ENCODE measurements at regions not wholly inside any gene's neighbourhood (a gene's known extent, or its start where the extent isn't known, plus 50 kb on each side); places are given as distances from the start of the nearest gene placed in this dataset.

- no peak overlapping the region for H3K27ac ChIP-seq
- H3K4me1 ChIP-seq: peaks cover 0 to 15% (median 7%) of the 10 kb centered on the region in 10 experiments; a peak in 12 of 20 replicates
- no peaks in the 10 kb centered on the region for H3K27me3 ChIP-seq
- no peak overlapping the region for H3K4me2 ChIP-seq
- H3K36me3 ChIP-seq: no peaks in the 10 kb centered on the region
- H3K9me3 ChIP-seq (replicated peaks in 1 of 11): peaks cover 0 to 12% (median 8%) of the 10 kb centered on the region in 11 experiments; a peak in 11 of 22 replicates
- no peak overlapping the region for H3K9ac ChIP-seq
- no peak for TF ChIP-seq Cebpa-rat (IDR thresholded peaks at IDR 0.05)
- no peaks in the 10 kb centered on the region for H4K20me1 ChIP-seq
- H3K4me3 ChIP-seq: no peak overlapping the region
Measured at GRCh38 chr2:172270278-172271079, 156.9 kb upstream of the ITGA6 start.

GRCh38 chr2:172273910-172274571 is 153.3 kb upstream of the ITGA6 start:
- no peaks in the 10 kb centered on the region for H3K36me3 ChIP-seq
- peaks cover 5 to 21% (median 13%) of the 10 kb centered on the region in 10 experiments; a peak in 15 of 20 replicates for H3K4me1 ChIP-seq
- peak overlapping the region in 4 of 11 experiments; percentile 25 to 45 (median 31); a peak in 6 of 22 replicates for H3K4me2 ChIP-seq
- H3K4me3 ChIP-seq: no peak overlapping the region
- no peaks in the 10 kb centered on the region for H3K27me3 ChIP-seq
- TF ChIP-seq Cebpa-rat (IDR thresholded peaks at IDR 0.05): no peak
- H4K20me1 ChIP-seq: no peaks in the 10 kb centered on the region
- peaks cover 12 to 29% (median 21%) of the 10 kb centered on the region in 11 experiments for H3K9me3 ChIP-seq (replicated peaks in 1 of 11)
- H3K27ac ChIP-seq: no peak overlapping the region
- H3K9ac ChIP-seq: no peak overlapping the region

- Histone ChIP-seq H3K9me3 (replicated peaks in 1 of 11) (peaks cover 12 to 29% (median 21%) of the 10 kb centered on the region in 11 experiments), H3K4me3 (no peak overlapping the region), H3K4me1 (peaks cover 11 to 27% (median 20%) of the 10 kb centered on the region in 10 experiments; a peak in 19 of 20 replicates), H3K9ac (no peak overlapping the region), H3K4me2 (peak overlapping the region in 4 of 11 experiments; percentile 15 to 47 (median 22); a peak in 3 of 22 replicates), H4K20me1 (no peaks in the 10 kb centered on the region), H3K27me3 (no peaks in the 10 kb centered on the region), H3K27ac (no peak overlapping the region), H3K36me3 (no peaks in the 10 kb centered on the region)
- no peak for TF ChIP-seq Cebpa-rat (IDR thresholded peaks at IDR 0.05)
Measured at GRCh38 chr2:172275239-172275638, 152.1 kb upstream of the ITGA6 start.

- no peak for TF ChIP-seq Cebpa-rat (IDR thresholded peaks at IDR 0.05)
- H3K4me2 ChIP-seq: no peak overlapping the region
- peaks cover 28 to 44% (median 38%) of the 10 kb centered on the region in 10 experiments for H3K4me1 ChIP-seq
- H3K9ac ChIP-seq: no peak overlapping the region
- no peaks in the 10 kb centered on the region for H4K20me1 ChIP-seq
- H3K27ac ChIP-seq: no peak overlapping the region
- no peaks in the 10 kb centered on the region for H3K27me3 ChIP-seq
- no peak overlapping the region for H3K4me3 ChIP-seq
- no peaks in the 10 kb centered on the region for H3K36me3 ChIP-seq
- peaks cover 12 to 29% (median 21%) of the 10 kb centered on the region in 11 experiments for H3K9me3 ChIP-seq (replicated peaks in 1 of 11)
Measured at GRCh38 chr2:172276961-172277360, 150.4 kb upstream of the ITGA6 start.

GRCh38 chr2:172278667-172279066 is 148.7 kb upstream of the ITGA6 start:
- no peak for TF ChIP-seq Cebpa-rat (IDR thresholded peaks at IDR 0.05)
- no peaks in the 10 kb centered on the region for H3K36me3 ChIP-seq
- H3K4me3 ChIP-seq: no peak overlapping the region
- peaks cover 45 to 61% (median 55%) of the 10 kb centered on the region in 10 experiments for H3K4me1 ChIP-seq
- H3K4me2 ChIP-seq: peak overlapping the region in 3 of 11 experiments; percentile 10 to 78 (median 76); a peak in 6 of 22 replicates
- no peaks in the 10 kb centered on the region for H4K20me1 ChIP-seq
- no peak overlapping the region for H3K9ac ChIP-seq
- no peaks in the 10 kb centered on the region for H3K27me3 ChIP-seq
- H3K9me3 ChIP-seq (replicated peaks in 1 of 11): peaks cover 12 to 25% (median 14%) of the 10 kb centered on the region in 11 experiments
- H3K27ac ChIP-seq: no peak overlapping the region

- H3K4me3 ChIP-seq: no peak overlapping the region
- TF ChIP-seq Cebpa-rat (IDR thresholded peaks at IDR 0.05): no peak
- peak overlapping the region in 1 of 11 experiments; percentile 81; a peak in 1 of 22 replicates for H3K27ac ChIP-seq
- H3K36me3 ChIP-seq: no peaks in the 10 kb centered on the region
- H3K27me3 ChIP-seq: no peaks in the 10 kb centered on the region
- H3K9ac ChIP-seq: no peak overlapping the region
- no peaks in the 10 kb centered on the region for H4K20me1 ChIP-seq
- peak overlapping the region in 5 of 11 experiments; percentile 10 to 78 (median 76); a peak in 9 of 22 replicates for H3K4me2 ChIP-seq
- H3K4me1 ChIP-seq: peaks cover 49 to 66% (median 58%) of the 10 kb centered on the region in 10 experiments
- peaks cover 12 to 20% (median 14%) of the 10 kb centered on the region in 11 experiments for H3K9me3 ChIP-seq (replicated peaks in 1 of 11)
Measured at GRCh38 chr2:172279214-172279613, 148.2 kb upstream of the ITGA6 start.

- H4K20me1 ChIP-seq: no peaks in the 10 kb centered on the region
- peaks cover 50 to 69% (median 62%) of the 10 kb centered on the region in 10 experiments for H3K4me1 ChIP-seq
- no peaks in the 10 kb centered on the region for H3K27me3 ChIP-seq
- H3K9ac ChIP-seq: no peak overlapping the region
- TF ChIP-seq Cebpa-rat (IDR thresholded peaks at IDR 0.05): no peak
- peak overlapping the region in 2 of 11 experiments; percentile 70 to 81; a peak in 5 of 22 replicates for H3K27ac ChIP-seq
- H3K36me3 ChIP-seq: no peaks in the 10 kb centered on the region
- no peak overlapping the region for H3K4me3 ChIP-seq
- H3K4me2 ChIP-seq: peak overlapping the region in 9 of 11 experiments; percentile 14 to 78 (median 68); a peak in 13 of 22 replicates
- peaks cover 12 to 18% (median 14%) of the 10 kb centered on the region in 11 experiments for H3K9me3 ChIP-seq (replicated peaks in 1 of 11)
Measured at GRCh38 chr2:172279813-172280212, 147.6 kb upstream of the ITGA6 start.

- peak overlapping the region; percentile 50 to 83 (median 70) for H3K4me2 ChIP-seq
- peaks cover 12 to 18% (median 14%) of the 10 kb centered on the region in 11 experiments for H3K9me3 ChIP-seq (replicated peaks in 1 of 11)
- peaks cover 58 to 74% (median 69%) of the 10 kb centered on the region in 10 experiments for H3K4me1 ChIP-seq
- peak overlapping the region in 7 of 11 experiments; percentile 11 to 61 (median 40); a peak in 10 of 22 replicates for H3K9ac ChIP-seq
- no peak for TF ChIP-seq Cebpa-rat (IDR thresholded peaks at IDR 0.05)
- no peaks in the 10 kb centered on the region for H3K36me3 ChIP-seq
- no peaks in the 10 kb centered on the region for H3K27me3 ChIP-seq
- no peaks in the 10 kb centered on the region for H4K20me1 ChIP-seq
- H3K27ac ChIP-seq: peak overlapping the region in 10 of 11 experiments; percentile 10 to 81 (median 68); a peak in 17 of 22 replicates
- 0 out of 20 replicates have a peak overlapping the region, but pooled peaks of 1 of the 10 experiments have one; percentile 5 for H3K4me3 ChIP-seq
Measured at GRCh38 chr2:172280571-172281361, 146.6 kb upstream of the ITGA6 start.

Data from BLaER1 treated with 17β-estradiol and CSF1 and Interleukin-3, amounts not matched to agents 10 nM and 100 nM (cell line).